OCI-LY7 (cell line): ENCODE measurements at regions not wholly inside any gene's neighbourhood (a gene's known extent, or its start where the extent isn't known, plus 50 kb on each side); places are given as distances from the start of the nearest gene placed in this dataset.

Source experiments
- BruUV-seq: library from RNA; stranded (reverse); fragments of 400-500 nt; replicated peaks from 2 replicates; lab custom pipeline; 2021; lab: Mats Ljungman, UMichigan
- CTCF ChIA-PET: fragments of 300-600 bp; sonication (Branson Sonifier 250); formaldehyde crosslinking; loops from one replicate; lab custom pipeline; 2022; ENCODE audit warnings: antibody characterized with exemption; ENCODE audit not compliant: unreplicated experiment; lab: Charles Lee
- POLR2A ChIA-PET: fragments of 300-600 bp; sonication (Branson Sonifier 250); formaldehyde crosslinking; loops from one replicate; lab custom pipeline; 2022; ENCODE audit warnings: antibody characterized with exemption; lab: Charles Lee
- DNase-seq: peaks from one replicate; pipeline ENCODE4 v3.0.0-alpha.2; 2015; ENCODE audit warnings: low spot score
- H2AFZ ChIP-seq: fragments of 200-600 bp; sonication (generic), shearing (Covaris generic); 2 replicates; pipeline ENCODE4 v1.6.1; 2014; ENCODE audit warnings: mild to moderate bottlenecking, antibody characterized with exemption, low read length, moderate library complexity
- H3K27ac ChIP-seq: fragments of 200-600 bp; sonication (generic); 2 replicates; pipeline ENCODE4 v1.5.1; 2014; ENCODE audit warnings: mixed run types, low read depth, mild to moderate bottlenecking, moderate library complexity, low read length, inconsistent platforms; ENCODE audit not compliant: poor library complexity, severe bottlenecking
- H3K36me3 ChIP-seq: fragments of 200-600 bp; sonication (generic); 2 replicates; pipeline ENCODE4 v1.6.1; 2014; ENCODE audit warnings: mild to moderate bottlenecking, antibody characterized with exemption, low read length, moderate library complexity, mixed read lengths; ENCODE audit not compliant: insufficient read depth
- H3K4me1 ChIP-seq: fragments of 200-600 bp; sonication (generic); 2 replicates; pipeline ENCODE4 v1.5.1; 2014; ENCODE audit warnings: mild to moderate bottlenecking, low read length; ENCODE audit not compliant: insufficient read depth, poor library complexity, severe bottlenecking
- H3K4me2 ChIP-seq: fragments of 200-600 bp; sonication (generic); 2 replicates; pipeline ENCODE4 v1.6.1; 2014; ENCODE audit warnings: mild to moderate bottlenecking, low read length
- H3K4me3 ChIP-seq: fragments of 200-600 bp; sonication (generic); 2 replicates; pipeline ENCODE4 v1.5.1; 2014; ENCODE audit warnings: mild to moderate bottlenecking, low read depth, low read length; ENCODE audit not compliant: poor library complexity, severe bottlenecking
- H3K79me2 ChIP-seq: fragments of 200-600 bp; sonication (generic); 2 replicates; pipeline ENCODE4 v1.6.1; 2016; ENCODE audit warnings: low read depth, mild to moderate bottlenecking, low read length, moderate library complexity, mixed read lengths; ENCODE audit not compliant: insufficient read depth
- H3K9me2 ChIP-seq: fragments of 200-600 bp; sonication (generic); 2 replicates; pipeline ENCODE4 v1.6.1; 2016; ENCODE audit warnings: mild to moderate bottlenecking, low read length, mixed read lengths; ENCODE audit not compliant: insufficient read depth
- H3K9me3 ChIP-seq: fragments of 200-600 bp; sonication (generic); 2 replicates; pipeline ENCODE4 v1.6.1; 2014; ENCODE audit warnings: mild to moderate bottlenecking, mixed run types, low read length, mixed read lengths
- H4K20me1 ChIP-seq: fragments of 200-600 bp; sonication (generic); 2 replicates; pipeline ENCODE4 v1.6.1; 2014; ENCODE audit warnings: mild to moderate bottlenecking, antibody characterized with exemption, low read length, moderate library complexity, mixed read lengths; ENCODE audit not compliant: insufficient read depth
- EZH2phosphoT487 ChIP-seq: fragments of 200-600 bp; sonication (generic); IDR thresholded peaks from 2 replicates; pipeline ENCODE4 v1.6.1; 2018; ENCODE audit warnings: low read depth, borderline replicate concordance, mild to moderate bottlenecking, mixed run types, antibody characterized with exemption, low read length, moderate library complexity, mixed read lengths
- intact Hi-C: fragments of 100-400 bp; cut with micrococcal nuclease; formaldehyde crosslinking; loops from one replicate; pipeline ENCODE4 v1.10.0; 2022; ENCODE audit not compliant: unreplicated experiment
- TF ChIP-seq, protein P1 (sequence below): fragments of 200-600 bp; sonication (generic); conservative IDR thresholded peaks from 2 replicates; pipeline ENCODE4 v1.5.1; 2014; ENCODE audit warnings: mild to moderate bottlenecking, antibody characterized with exemption, low read length, moderate library complexity, mixed read lengths

DNA sequence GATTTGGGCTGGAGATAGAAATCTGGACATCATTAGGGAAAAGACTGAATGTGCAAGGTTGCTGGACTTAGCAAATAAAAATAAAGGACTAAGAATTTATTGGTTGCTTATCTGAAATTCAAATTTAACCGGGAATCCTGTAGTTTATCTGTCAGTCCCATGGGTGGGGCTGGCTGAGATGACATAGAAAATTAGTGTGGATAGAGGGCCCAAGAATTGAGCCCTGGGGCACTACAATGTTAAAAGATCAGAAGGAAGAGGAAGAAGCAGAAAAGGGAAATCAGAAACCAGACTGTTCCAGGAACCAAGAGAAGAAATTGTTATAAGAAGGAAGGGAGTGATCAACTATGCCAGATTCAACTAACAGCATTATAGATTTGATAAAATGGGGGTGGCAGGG is 96.7 kb upstream of the CCDC196 start:
- CTCF ChIA-PET = no interaction called here

DNA sequence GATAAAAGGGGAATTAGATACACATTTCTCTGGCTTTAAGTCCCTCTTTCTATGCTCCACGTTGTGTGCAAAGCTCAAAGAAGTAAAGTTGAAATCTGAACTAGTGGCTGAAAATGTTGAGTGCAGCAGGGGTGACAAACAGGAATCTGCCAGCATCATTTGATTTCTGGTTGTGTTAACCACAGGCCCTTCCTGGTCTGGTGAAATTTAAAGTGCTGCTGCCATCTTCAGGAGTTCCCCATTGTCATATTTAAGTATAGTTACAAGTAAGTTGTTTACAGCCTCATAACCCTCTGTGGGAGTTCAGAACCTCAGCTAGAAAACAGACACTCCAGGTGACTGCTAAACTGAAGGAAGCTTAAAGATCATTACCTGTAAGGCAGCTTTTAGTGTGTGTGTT is 90.9 kb upstream of the CCDC196 start:
- H3K4me1 ChIP-seq = no peaks in the 10 kb centered on the region
- BruUV-seq = no TSS peak
- ChIA-PET POLR2A (no interaction called here), CTCF (no interaction called here)
- no peaks in the 10 kb centered on the region for H4K20me1 ChIP-seq
- H3K9me3 ChIP-seq = no peaks in the 10 kb centered on the region
- no peaks in the 10 kb centered on the region for H3K9me2 ChIP-seq
- no peak overlapping the region for H2AFZ ChIP-seq
- intact Hi-C loops = no loop called here
- no peak overlapping the region for H3K27ac ChIP-seq
- no peak overlapping the region for H3K4me3 ChIP-seq
- TF ChIP-seq, protein P1, sequence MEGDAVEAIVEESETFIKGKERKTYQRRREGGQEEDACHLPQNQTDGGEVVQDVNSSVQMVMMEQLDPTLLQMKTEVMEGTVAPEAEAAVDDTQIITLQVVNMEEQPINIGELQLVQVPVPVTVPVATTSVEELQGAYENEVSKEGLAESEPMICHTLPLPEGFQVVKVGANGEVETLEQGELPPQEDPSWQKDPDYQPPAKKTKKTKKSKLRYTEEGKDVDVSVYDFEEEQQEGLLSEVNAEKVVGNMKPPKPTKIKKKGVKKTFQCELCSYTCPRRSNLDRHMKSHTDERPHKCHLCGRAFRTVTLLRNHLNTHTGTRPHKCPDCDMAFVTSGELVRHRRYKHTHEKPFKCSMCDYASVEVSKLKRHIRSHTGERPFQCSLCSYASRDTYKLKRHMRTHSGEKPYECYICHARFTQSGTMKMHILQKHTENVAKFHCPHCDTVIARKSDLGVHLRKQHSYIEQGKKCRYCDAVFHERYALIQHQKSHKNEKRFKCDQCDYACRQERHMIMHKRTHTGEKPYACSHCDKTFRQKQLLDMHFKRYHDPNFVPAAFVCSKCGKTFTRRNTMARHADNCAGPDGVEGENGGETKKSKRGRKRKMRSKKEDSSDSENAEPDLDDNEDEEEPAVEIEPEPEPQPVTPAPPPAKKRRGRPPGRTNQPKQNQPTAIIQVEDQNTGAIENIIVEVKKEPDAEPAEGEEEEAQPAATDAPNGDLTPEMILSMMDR = no peak
- no peak for TF ChIP-seq EZH2phosphoT487
- no peak overlapping the region for H3K4me2 ChIP-seq
- H3K36me3 ChIP-seq = no peaks in the 10 kb centered on the region
- H3K79me2 ChIP-seq = no peaks in the 10 kb centered on the region
- DNase-seq = no peak

More for the DNA sequence above, 96.7 kb upstream of the CCDC196 start:
- H3K27ac ChIP-seq = no peak overlapping the region
- intact Hi-C loops = no loop called here
- POLR2A ChIA-PET = no interaction called here
- BruUV-seq = no TSS peak
- no peak overlapping the region for H3K4me2 ChIP-seq
- no peaks in the 10 kb centered on the region for H4K20me1 ChIP-seq
- no peaks in the 10 kb centered on the region for H3K9me3 ChIP-seq
- no peaks in the 10 kb centered on the region for H3K4me1 ChIP-seq
- H3K4me3 ChIP-seq = no peak overlapping the region
- TF ChIP-seq EZH2phosphoT487 = no peak
- no peaks in the 10 kb centered on the region for H3K79me2 ChIP-seq
- no peak overlapping the region for H2AFZ ChIP-seq
- no peaks in the 10 kb centered on the region for H3K36me3 ChIP-seq
- no peaks in the 10 kb centered on the region for H3K9me2 ChIP-seq
- no peak for DNase-seq

DNA sequence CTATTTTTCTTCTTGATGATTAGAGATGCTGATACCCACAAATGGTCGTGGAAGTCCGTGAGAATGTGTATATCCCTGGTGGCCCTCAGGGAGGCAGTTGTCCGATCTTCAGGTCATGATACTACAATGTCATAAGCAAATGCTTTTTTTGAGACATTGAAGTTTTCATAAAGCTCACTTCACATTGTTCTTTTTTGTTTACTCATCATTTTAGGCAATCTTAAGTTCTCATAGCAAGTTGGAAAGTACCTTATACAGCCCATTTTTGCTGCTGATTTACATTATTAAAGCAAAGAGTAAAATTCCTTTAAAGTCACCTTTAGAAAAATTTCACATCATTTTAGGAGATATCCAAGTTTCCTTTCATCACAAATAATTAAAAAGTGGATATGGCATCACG is 90.0 kb upstream of the CCDC196 start:
- Histone ChIP-seq H3K9me2 (no peaks in the 10 kb centered on the region), H3K4me1 (no peaks in the 10 kb centered on the region), H3K4me2 (no peak overlapping the region), H3K79me2 (no peaks in the 10 kb centered on the region), H3K4me3 (no peak overlapping the region), H3K36me3 (no peaks in the 10 kb centered on the region), H3K27ac (no peak overlapping the region), H4K20me1 (no peaks in the 10 kb centered on the region), H2AFZ (no peak overlapping the region), H3K9me3 (no peaks in the 10 kb centered on the region)
- intact Hi-C loops = no loop called here
- ChIA-PET CTCF (no interaction called here), POLR2A (interaction anchor here (0.6 kb wide), 1 partner anchor 34 kb away, joined by 3 read pairs; no protein-coding TSS in a partner anchor)
- TF ChIP-seq EZH2phosphoT487 = no peak
- TF ChIP-seq, protein P1 = no peak
- no peak for DNase-seq
- no TSS peak for BruUV-seq
